AG04449 (cell line): ENCODE measurements at regions not wholly inside any gene's neighbourhood (a gene's known extent, or its start where the extent isn't known, plus 50 kb on each side); places are given as distances from the start of the nearest gene placed in this dataset.

ENCODE experiments used
- CTCF ChIA-PET: fragments of 350-600 bp; formaldehyde crosslinking; extraction: SDS; loops from one replicate; lab custom pipeline; 2021; ENCODE audit warnings: antibody characterized with exemption; lab: Yijun Ruan, JAX
- POLR2A ChIA-PET: fragments of 400-600, 350-600 bp; formaldehyde crosslinking; extraction: SDS; loops from one replicate; lab custom pipeline; 2020; ENCODE audit warnings: antibody characterized with exemption, inconsistent platforms; lab: Yijun Ruan, JAX
- DNase-seq: peaks from one replicate; pipeline ENCODE4 v3.0.0-alpha.2; 2010; ENCODE audit warnings: low read depth, low spot score
- H3K4me3 ChIP-seq: 2 replicates; pipeline ENCODE4 v1.5.1; 2011; ENCODE audit warnings: low read depth, mild to moderate bottlenecking, control low read depth, low read length
- CTCF ChIP-seq: IDR thresholded peaks from one replicate; pipeline ENCODE4 v1.5.1; 2011; ENCODE audit warnings: mild to moderate bottlenecking, moderate library complexity, low read length, control low read depth, inconsistent platforms; ENCODE audit not compliant: insufficient read depth; ENCODE audit errors: missing control alignments

GRCh38 chr2:82124629-82125028 lies 1820.1 kb upstream of the LRRTM1 start:
- POLR2A ChIA-PET = no interaction called here
- CTCF ChIA-PET = no interaction called here
- TF ChIP-seq CTCF = no peak
- DNase-seq = no peak
- no peak overlapping the region for H3K4me3 ChIP-seq

GRCh38 chr2:82120654-82121053 lies 1816.1 kb upstream of the LRRTM1 start:
- ChIA-PET POLR2A (no interaction called here), CTCF (no interaction called here)
- no peak overlapping the region for H3K4me3 ChIP-seq
- TF ChIP-seq CTCF = no peak
- DNase-seq = no peak

GRCh38 chr2:82120115-82120514 lies 1815.6 kb upstream of the LRRTM1 start:
- no peak overlapping the region for H3K4me3 ChIP-seq
- CTCF ChIA-PET = no interaction called here
- no peak for TF ChIP-seq CTCF
- no peak for DNase-seq
- POLR2A ChIA-PET = no interaction called here

- POLR2A ChIA-PET = no interaction called here
Measured at GRCh38 chr2:82109418-82109817, 1804.9 kb upstream of the LRRTM1 start.

GRCh38 chr2:82098617-82099016 lies 1794.1 kb upstream of the LRRTM1 start:
- TF ChIP-seq CTCF = no peak
- no peak overlapping the region for H3K4me3 ChIP-seq
- DNase-seq = no peak
- ChIA-PET CTCF (no interaction called here), POLR2A (no interaction called here)

More at GRCh38 chr2:82109418-82109817, 1804.9 kb upstream of the LRRTM1 start:
- CTCF ChIA-PET = no interaction called here
- no peak for DNase-seq
- H3K4me3 ChIP-seq = no peak overlapping the region
- no peak for TF ChIP-seq CTCF

- POLR2A ChIA-PET = no interaction called here
- no peak for TF ChIP-seq CTCF
- CTCF ChIA-PET = no interaction called here
- H3K4me3 ChIP-seq = no peak overlapping the region
- DNase-seq = no peak
Measured at GRCh38 chr2:82089518-82089917, 1785.0 kb upstream of the LRRTM1 start.
